DND-41 (cell line): ENCODE measurements at regions not wholly inside any gene's neighbourhood (a gene's known extent, or its start where the extent isn't known, plus 50 kb on each side); places are given as distances from the start of the nearest gene placed in this dataset.

Experiments used
- CTCF ChIP-seq: IDR thresholded peaks from 2 replicates; pipeline ENCODE4 v1.5.1; 2012; ENCODE audit warnings: borderline replicate concordance, low read length, moderate library complexity, mild to moderate bottlenecking; ENCODE audit not compliant: poor library complexity, severe bottlenecking; ENCODE audit errors: extremely low read depth
- EZH2 ChIP-seq: IDR thresholded peaks from 3 replicates; pipeline ENCODE4 v1.6.1; 2012; ENCODE audit warnings: borderline replicate concordance, low read depth, mild to moderate bottlenecking, moderate library complexity, low read length, inconsistent platforms; ENCODE audit not compliant: severe bottlenecking

- TF ChIP-seq CTCF = no peak
- TF ChIP-seq EZH2 = no peak
Observed at GRCh38 chr2:194253528-194254259, 1403.3 kb upstream of the SLC39A10 start.
